ENCODE measurements at regions not wholly inside any gene's neighbourhood (a gene's known extent, or its start where the extent isn't known, plus 50 kb on each side); places are given as distances from the start of the nearest gene placed in this dataset.

GRCh38 chr4:181661090-181661489, 582.1 kb upstream of the TENM3 start:
- Histone ChIP-seq H3K27ac (no peak overlapping the region), H3K27me3 (no peaks in the 10 kb centered on the region), H3K9me3 (no peaks in the 10 kb centered on the region), H3K36me3 (no peaks in the 10 kb centered on the region), H3K4me1 (no peaks in the 10 kb centered on the region), H3K4me3 (replicated peaks in 1 of 3) (no peak overlapping the region)
- 88 to 93% methylated on average over 4 of the region's 4 CpGs for WGBS, 2 donors
- DNase-seq: no peak
- TF ChIP-seq CTCF (IDR thresholded peaks at IDR 0.05): no peak
- TF ChIP-seq POLR2A (IDR thresholded peaks at IDR 0.05): no peak
- intact Hi-C loops (cut with DNase I): no loop called here

DNA sequence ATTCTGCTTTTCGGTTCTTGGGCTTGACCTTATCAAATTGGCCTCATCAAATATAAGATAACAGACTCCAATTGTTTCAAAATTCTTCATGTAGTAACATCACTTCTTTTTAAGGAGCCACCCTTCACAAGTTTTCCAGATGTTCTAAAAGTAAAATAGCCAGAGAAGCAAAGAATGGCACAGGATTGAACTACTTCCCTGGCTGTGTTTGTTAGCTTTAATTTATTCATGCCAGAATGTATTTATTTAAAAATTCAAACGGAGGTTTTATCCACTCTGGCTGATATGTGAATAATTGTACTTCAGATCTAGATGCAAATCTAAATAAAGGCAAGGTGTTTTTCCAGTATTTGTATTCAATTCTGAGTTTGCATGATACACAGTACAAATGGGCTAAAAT, 581.3 kb upstream of the TENM3 start:
- TF ChIP-seq CTCF (IDR thresholded peaks at IDR 0.05): no peak
- TF ChIP-seq POLR2A (IDR thresholded peaks at IDR 0.05): no peak
- Histone ChIP-seq H3K9me3 (no peaks in the 10 kb centered on the region), H3K27me3 (no peaks in the 10 kb centered on the region), H3K27ac (no peak overlapping the region), H3K4me3 (replicated peaks in 1 of 3) (no peak overlapping the region), H3K4me1 (no peaks in the 10 kb centered on the region), H3K36me3 (no peaks in the 10 kb centered on the region)
- intact Hi-C loops (cut with DNase I): no loop called here
- WGBS, 2 donors: 56 to 58% methylated on average over 2 of the region's 2 CpGs
- no peak for DNase-seq

DNA sequence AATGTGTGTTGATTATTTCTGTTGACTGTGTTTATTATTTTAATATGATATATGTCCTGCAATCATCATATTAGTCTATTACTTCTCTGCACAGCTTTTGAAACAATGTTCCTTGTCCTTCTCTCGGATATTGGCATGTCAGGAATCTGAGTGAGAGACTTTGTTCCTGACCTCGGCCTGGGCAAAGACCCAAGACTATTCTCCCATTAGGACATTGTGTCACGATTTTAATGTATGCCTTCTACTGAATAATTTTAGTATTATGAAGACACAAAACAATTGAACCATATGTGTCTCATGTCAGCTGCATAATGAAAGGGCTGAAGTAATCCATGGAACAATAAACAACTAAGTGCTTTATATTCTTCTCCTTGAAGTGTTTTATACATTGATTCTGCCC, 580.8 kb upstream of the TENM3 start:
- TF ChIP-seq POLR2A (IDR thresholded peaks at IDR 0.05) (no peak), CTCF (IDR thresholded peaks at IDR 0.05) (no peak)
- intact Hi-C loops (cut with DNase I): no loop called here

DNA sequence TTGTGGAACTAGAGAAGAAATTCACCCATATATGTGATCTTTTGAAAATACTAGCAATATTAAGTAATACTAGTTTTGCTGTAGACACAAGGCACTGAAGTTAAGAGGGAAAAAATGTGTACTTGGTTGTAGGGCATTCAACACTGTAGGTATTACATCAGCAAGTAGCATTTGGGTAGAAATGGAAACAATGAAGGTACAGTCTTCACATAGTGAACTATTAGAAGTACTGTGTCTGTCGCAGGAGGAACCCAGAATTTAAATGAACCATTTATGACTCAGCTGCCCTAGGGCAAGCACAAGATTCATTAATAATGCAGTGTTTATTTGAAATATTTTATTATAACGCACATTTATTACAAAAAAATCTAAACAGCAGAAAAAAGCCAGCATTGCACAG, 572.7 kb upstream of the TENM3 start:
- 79 to 89% methylated on average over 2 of the region's 2 CpGs for WGBS, 2 donors
- H3K27ac ChIP-seq: no peak overlapping the region
- H3K4me1 ChIP-seq: no peaks in the 10 kb centered on the region
- TF ChIP-seq CTCF (IDR thresholded peaks at IDR 0.05) (no peak), POLR2A (IDR thresholded peaks at IDR 0.05) (no peak)
- no peaks in the 10 kb centered on the region for H3K9me3 ChIP-seq
- DNase-seq: no peak
- H3K27me3 ChIP-seq: peaks cover 4% of the 10 kb centered on the region
- no peak overlapping the region for H3K4me3 ChIP-seq (replicated peaks in 1 of 3)
- no peaks in the 10 kb centered on the region for H3K36me3 ChIP-seq
- intact Hi-C loops (cut with DNase I): no loop called here

More for the DNA sequence above, 580.8 kb upstream of the TENM3 start:
- H3K27me3 ChIP-seq: no peaks in the 10 kb centered on the region
- H3K9me3 ChIP-seq: no peaks in the 10 kb centered on the region
- no peak for DNase-seq
- no peaks in the 10 kb centered on the region for H3K4me1 ChIP-seq
- H3K4me3 ChIP-seq (replicated peaks in 1 of 3): no peak overlapping the region
- no peak overlapping the region for H3K27ac ChIP-seq
- no peaks in the 10 kb centered on the region for H3K36me3 ChIP-seq
- 41 to 45% methylated on average over 3 of the region's 3 CpGs for WGBS, 2 donors

DNA sequence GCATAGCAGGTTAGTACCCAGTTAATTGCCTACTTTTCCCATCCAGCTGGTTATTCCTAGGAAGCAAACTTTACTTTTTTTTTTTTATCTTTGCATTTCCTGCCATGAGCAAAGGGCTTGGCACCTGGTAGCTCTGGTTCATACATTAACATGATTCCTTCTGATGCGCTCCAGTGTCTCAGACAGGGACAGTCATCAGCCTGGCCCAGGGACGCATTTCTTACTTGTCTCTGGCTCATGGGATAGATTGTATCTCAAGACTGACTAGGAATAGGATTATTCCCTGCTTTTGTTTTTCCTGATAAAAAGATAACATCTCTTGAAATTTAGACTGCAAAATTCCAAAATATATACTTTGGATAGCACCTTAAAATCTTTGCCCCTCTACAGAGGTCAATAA, 571.5 kb upstream of the TENM3 start:
- no peak overlapping the region for H3K27ac ChIP-seq
- 85 to 89% methylated on average over 2 of the region's 2 CpGs for WGBS, 2 donors

More for the DNA sequence above, 571.5 kb upstream of the TENM3 start:
- DNase-seq: no peak
- no peaks in the 10 kb centered on the region for H3K9me3 ChIP-seq
- peaks cover 4% of the 10 kb centered on the region for H3K27me3 ChIP-seq
- no peak overlapping the region for H3K4me3 ChIP-seq (replicated peaks in 1 of 3)
- H3K4me1 ChIP-seq: no peaks in the 10 kb centered on the region
- intact Hi-C loops (cut with DNase I): no loop called here
- H3K36me3 ChIP-seq: no peaks in the 10 kb centered on the region
- TF ChIP-seq CTCF (IDR thresholded peaks at IDR 0.05) (no peak), POLR2A (IDR thresholded peaks at IDR 0.05) (no peak)
